DND-41 (cell line): ENCODE measurements at regions not wholly inside any gene's neighbourhood (a gene's known extent, or its start where the extent isn't known, plus 50 kb on each side); places are given as distances from the start of the nearest gene placed in this dataset.

ENCODE experiments used
- ATAC-seq: fragments of 200-7000 bp; cut with Tn5 transposase; 3 replicates; pipeline ENCODE4 v1.9.1; 2021; ENCODE audit warnings: low read depth; ENCODE audit not compliant: insufficient read depth
- DNase-seq: peaks from one replicate; pipeline ENCODE4 v3.0.0-alpha.2; 2020
- H2AFZ ChIP-seq: 2 replicates; pipeline ENCODE4 v1.6.0; 2012; ENCODE audit warnings: low read depth, low read length
- H3K27ac ChIP-seq: 2 replicates; pipeline ENCODE4 v1.5.1; 2012; ENCODE audit warnings: low read length, inconsistent platforms
- H3K27me3 ChIP-seq: fragments of 200-600 bp; sonication (generic); 2 replicates; pipeline ENCODE4 v1.6.0; 2012; ENCODE audit warnings: low read length, mild to moderate bottlenecking, inconsistent platforms; ENCODE audit not compliant: insufficient read depth, poor library complexity
- H3K36me3 ChIP-seq: 2 replicates; pipeline ENCODE4 v1.5.1; 2012; ENCODE audit warnings: low read length, inconsistent platforms; ENCODE audit not compliant: insufficient read depth
- H3K4me1 ChIP-seq: 2 replicates; pipeline ENCODE4 v1.5.1; 2012; ENCODE audit warnings: mild to moderate bottlenecking, low read length; ENCODE audit not compliant: insufficient read depth
- H3K4me2 ChIP-seq: 2 replicates; pipeline ENCODE4 v1.6.0; 2012; ENCODE audit warnings: mild to moderate bottlenecking, moderate library complexity, low read length, inconsistent platforms; ENCODE audit not compliant: insufficient read depth
- H3K4me3 ChIP-seq, 2 experiments: fragments of 200-600 bp in 1 of 2; shearing (Covaris generic) in 1 of 2; 2 replicates each; pipeline ENCODE4 v1.5.1; 2012 to 2016; ENCODE audit warnings: inconsistent platforms in 2 of 2, low read length in 2 of 2, mild to moderate bottlenecking in 2 of 2, low read depth in 1 of 2, moderate library complexity in 1 of 2
- H3K79me2 ChIP-seq: 2 replicates; pipeline ENCODE4 v1.6.0; 2012; ENCODE audit warnings: low read length, inconsistent platforms; ENCODE audit not compliant: insufficient read depth
- H3K9ac ChIP-seq: 2 replicates; pipeline ENCODE4 v1.6.0; 2012; ENCODE audit warnings: low read depth, mild to moderate bottlenecking, inconsistent platforms, low read length, moderate library complexity
- H3K9me3 ChIP-seq: 2 replicates; pipeline ENCODE4 v1.5.1; 2012; ENCODE audit warnings: low read length, moderate library complexity, mild to moderate bottlenecking, inconsistent platforms; ENCODE audit not compliant: insufficient read depth, severe bottlenecking
- H4K20me1 ChIP-seq: 2 replicates; pipeline ENCODE4 v1.6.0; 2012; ENCODE audit warnings: low read length; ENCODE audit not compliant: insufficient read depth
- CTCF ChIP-seq: IDR thresholded peaks from 2 replicates; pipeline ENCODE4 v1.5.1; 2012; ENCODE audit warnings: borderline replicate concordance, low read length, moderate library complexity, mild to moderate bottlenecking; ENCODE audit not compliant: poor library complexity, severe bottlenecking; ENCODE audit errors: extremely low read depth
- EZH2 ChIP-seq: IDR thresholded peaks from 3 replicates; pipeline ENCODE4 v1.6.1; 2012; ENCODE audit warnings: borderline replicate concordance, low read depth, mild to moderate bottlenecking, moderate library complexity, low read length, inconsistent platforms; ENCODE audit not compliant: severe bottlenecking

GRCh38 chr11:86159581-86159891 is 85.0 kb upstream of the EED start:
- no peaks in the 10 kb centered on the region for H3K27me3 ChIP-seq
- no peaks in the 10 kb centered on the region for H3K36me3 ChIP-seq
- H3K4me3 ChIP-seq, result no peak overlapping the region
- TF ChIP-seq EZH2 (no peak), CTCF (no peak)
- no peak overlapping the region for H3K9ac ChIP-seq
- H3K4me1 ChIP-seq, result no peaks in the 10 kb centered on the region
- H3K4me2 ChIP-seq, result no peak overlapping the region
- ATAC-seq (no peak), DNase-seq (no peak)
- H3K27ac ChIP-seq, result no peak overlapping the region
- no peaks in the 10 kb centered on the region for H3K79me2 ChIP-seq
- no peaks in the 10 kb centered on the region for H4K20me1 ChIP-seq
- no peak overlapping the region for H2AFZ ChIP-seq
- no peaks in the 10 kb centered on the region for H3K9me3 ChIP-seq

- Histone ChIP-seq H3K36me3 (no peaks in the 10 kb centered on the region), H3K27ac (no peak overlapping the region), H3K4me1 (no peaks in the 10 kb centered on the region), H4K20me1 (no peaks in the 10 kb centered on the region), H2AFZ (no peak overlapping the region), H3K27me3 (no peaks in the 10 kb centered on the region), H3K9ac (no peak overlapping the region), H3K4me3 (no peak overlapping the region), H3K4me2 (no peak overlapping the region), H3K79me2 (no peaks in the 10 kb centered on the region), H3K9me3 (no peaks in the 10 kb centered on the region)
- no peak for DNase-seq
- TF ChIP-seq EZH2 (no peak), CTCF (no peak)
- ATAC-seq, result no peak
Observed at GRCh38 chr11:86158704-86159580, 85.6 kb upstream of the EED start.

- TF ChIP-seq CTCF (no peak), EZH2 (no peak)
- no peak overlapping the region for H3K27ac ChIP-seq
Observed at GRCh38 chr11:86157797-86158378, 86.7 kb upstream of the EED start.

More at GRCh38 chr11:86157797-86158378, 86.7 kb upstream of the EED start:
- ATAC-seq (no peak), DNase-seq (no peak)
- no peaks in the 10 kb centered on the region for H3K27me3 ChIP-seq
- H2AFZ ChIP-seq, result no peak overlapping the region
- no peaks in the 10 kb centered on the region for H3K4me1 ChIP-seq
- no peak overlapping the region for H3K4me2 ChIP-seq
- no peaks in the 10 kb centered on the region for H4K20me1 ChIP-seq
- no peak overlapping the region for H3K9ac ChIP-seq
- no peaks in the 10 kb centered on the region for H3K9me3 ChIP-seq
- no peaks in the 10 kb centered on the region for H3K79me2 ChIP-seq
- no peaks in the 10 kb centered on the region for H3K36me3 ChIP-seq
- no peak overlapping the region for H3K4me3 ChIP-seq
